Upper lobe of right lung (tissue), 1 donor: ENCODE measurements at regions not wholly inside any gene's neighbourhood (a gene's known extent, or its start where the extent isn't known, plus 50 kb on each side); places are given as distances from the start of the nearest gene placed in this dataset.

Source experiments
- ATAC-seq: fragments of 200-7000 bp; cut with Tn5 transposase; one replicate; pipeline ENCODE4 v1.9.1; 2020; ENCODE audit warnings: mild to moderate bottlenecking, moderate library complexity
- DNase-seq: peaks from one replicate; pipeline ENCODE4 v3.0.0-alpha.2; 2020
- H3K27ac ChIP-seq: fragments of 200-600 bp; one replicate; pipeline ENCODE4 v1.8.0; 2022
- H3K27me3 ChIP-seq: fragments of 200-600 bp; one replicate; pipeline ENCODE4 v1.8.0; 2022; ENCODE audit warnings: mild to moderate bottlenecking
- H3K36me3 ChIP-seq: fragments of 200-600 bp; one replicate; pipeline ENCODE4 v1.8.0; 2022
- H3K4me1 ChIP-seq: fragments of 200-600 bp; one replicate; pipeline ENCODE4 v1.8.0; 2022
- H3K4me3 ChIP-seq: fragments of 200-600 bp; one replicate; pipeline ENCODE4 v1.8.0; 2022; ENCODE audit warnings: mild to moderate bottlenecking
- H3K9me3 ChIP-seq: fragments of 200-600 bp; one replicate; pipeline ENCODE4 v1.8.0; 2022
- CTCF ChIP-seq: fragments of 200-600 bp; IDR thresholded peaks from one replicate; pipeline ENCODE4 v1.8.0; 2022; ENCODE audit warnings: antibody characterized with exemption
- intact Hi-C: fragments of 100-400 bp; cut with DNase I; formaldehyde crosslinking; loops from one replicate; pipeline ENCODE4 v1.11.0; 2022
- donor health status: DM: no; HTN: yes; CAD: no; lungs with severe emphysema.

- DNase-seq (peak; percentile 12), ATAC-seq (no peak)
- peaks cover 8% of the 10 kb centered on the region for H3K4me1 ChIP-seq
- H3K27me3 ChIP-seq: peaks cover 3% of the 10 kb centered on the region
- no peak for TF ChIP-seq CTCF
- H3K4me3 ChIP-seq: no peak overlapping the region
- H3K36me3 ChIP-seq: no peaks in the 10 kb centered on the region
- peaks cover 10% of the 10 kb centered on the region for H3K9me3 ChIP-seq
- intact Hi-C loops: no loop called here
- no peak overlapping the region for H3K27ac ChIP-seq
Measured at GRCh38 chr5:135206862-135207261, 172.8 kb upstream of the PITX1 start.

GRCh38 chr5:135205632-135206349, 171.8 kb upstream of the PITX1 start:
- no peak overlapping the region for H3K27ac ChIP-seq
- no peaks in the 10 kb centered on the region for H3K36me3 ChIP-seq
- no peak for DNase-seq
- no peak for TF ChIP-seq CTCF
- peaks cover 3% of the 10 kb centered on the region for H3K27me3 ChIP-seq
- intact Hi-C loops: no loop called here
- no peak for ATAC-seq
- no peak overlapping the region for H3K4me3 ChIP-seq
- H3K9me3 ChIP-seq: peaks cover 10% of the 10 kb centered on the region
- H3K4me1 ChIP-seq: peaks cover 8% of the 10 kb centered on the region

GRCh38 chr5:135204151-135204600, 170.1 kb upstream of the PITX1 start:
- intact Hi-C loops: no loop called here
- no peak overlapping the region for H3K4me3 ChIP-seq
- peaks cover 8% of the 10 kb centered on the region for H3K4me1 ChIP-seq
- peak; percentile 30 for TF ChIP-seq CTCF
- H3K27ac ChIP-seq: no peak overlapping the region
- DNase-seq (no peak), ATAC-seq (no peak)
- peaks cover 10% of the 10 kb centered on the region for H3K9me3 ChIP-seq
- H3K27me3 ChIP-seq: peaks cover 3% of the 10 kb centered on the region
- no peaks in the 10 kb centered on the region for H3K36me3 ChIP-seq

- DNase-seq (no peak), ATAC-seq (no peak)
- intact Hi-C loops: no loop called here
- peak; percentile 29 for TF ChIP-seq CTCF
- Histone ChIP-seq H3K4me1 (peaks cover 2% of the 10 kb centered on the region), H3K36me3 (no peaks in the 10 kb centered on the region), H3K27me3 (peaks cover 3% of the 10 kb centered on the region), H3K4me3 (no peak overlapping the region), H3K9me3 (peaks cover 10% of the 10 kb centered on the region), H3K27ac (no peak overlapping the region)
Measured at GRCh38 chr5:135203593-135204036, 169.6 kb upstream of the PITX1 start.

- no peak overlapping the region for H3K27ac ChIP-seq
- TF ChIP-seq CTCF: no peak
- DNase-seq (no peak), ATAC-seq (no peak)
- no peaks in the 10 kb centered on the region for H3K36me3 ChIP-seq
- no peaks in the 10 kb centered on the region for H3K4me1 ChIP-seq
- no peak overlapping the region for H3K4me3 ChIP-seq
- peaks cover 10% of the 10 kb centered on the region for H3K9me3 ChIP-seq
- H3K27me3 ChIP-seq: peaks cover 3% of the 10 kb centered on the region
- intact Hi-C loops: no loop called here
Measured at GRCh38 chr5:135203019-135203418, 169.0 kb upstream of the PITX1 start.

GRCh38 chr5:135199919-135200318, 165.9 kb upstream of the PITX1 start:
- intact Hi-C loops: no loop called here
- Histone ChIP-seq H3K4me3 (no peak overlapping the region), H3K9me3 (peaks cover 10% of the 10 kb centered on the region), H3K36me3 (no peaks in the 10 kb centered on the region), H3K4me1 (no peaks in the 10 kb centered on the region), H3K27ac (no peak overlapping the region), H3K27me3 (peaks cover 3% of the 10 kb centered on the region)
- no peak for ATAC-seq
- no peak for TF ChIP-seq CTCF
- DNase-seq: no peak
